Skeletal muscle satellite cell (primary cell): ENCODE measurements at regions not wholly inside any gene's neighbourhood (a gene's known extent, or its start where the extent isn't known, plus 50 kb on each side); places are given as distances from the start of the nearest gene placed in this dataset.

Source experiments
- H3K27me3 ChIP-seq: 2 replicates; pipeline ENCODE4 v1.7.0; 2013; ENCODE audit warnings: low read length; ENCODE audit not compliant: control insufficient read depth, insufficient read depth
- H3K36me3 ChIP-seq: 2 replicates; pipeline ENCODE4 v1.7.0; 2013; ENCODE audit warnings: mild to moderate bottlenecking, control low read depth, low read length; ENCODE audit not compliant: insufficient read depth
- H3K4me1 ChIP-seq: 2 replicates; pipeline ENCODE4 v1.7.0; 2013; ENCODE audit warnings: low read length; ENCODE audit not compliant: control insufficient read depth, insufficient read depth
- H3K4me2 ChIP-seq: 2 replicates; pipeline ENCODE4 v1.7.0; 2013; ENCODE audit warnings: mild to moderate bottlenecking, low read length
- H3K4me3 ChIP-seq: 2 replicates; pipeline ENCODE4 v1.7.0; 2013; ENCODE audit warnings: low read length
- H3K9ac ChIP-seq: 2 replicates; pipeline ENCODE4 v1.7.0; 2013; ENCODE audit warnings: mild to moderate bottlenecking, low read depth, low read length, moderate library complexity
- H3K9me3 ChIP-seq: replicated peaks from 2 replicates; pipeline ENCODE4 v1.7.0; 2013; ENCODE audit warnings: mild to moderate bottlenecking, control low read depth, low read length

- no peak overlapping the region for H3K9ac ChIP-seq
- H3K27me3 ChIP-seq: peaks cover 17% of the 10 kb centered on the region
- H3K9me3 ChIP-seq: no peaks in the 10 kb centered on the region
- no peak overlapping the region for H3K4me2 ChIP-seq
- H3K36me3 ChIP-seq: no peaks in the 10 kb centered on the region
- no peaks in the 10 kb centered on the region for H3K4me1 ChIP-seq
- no peak overlapping the region for H3K4me3 ChIP-seq
These were observed 247.8 kb downstream of the BCL2 start for GRCh38 chr18:63071701-63072141.

GRCh38 chr18:63070767-63071502, 248.6 kb downstream of the BCL2 start:
- H3K4me2 ChIP-seq: no peak overlapping the region
- H3K27me3 ChIP-seq: peaks cover 17% of the 10 kb centered on the region
- no peaks in the 10 kb centered on the region for H3K36me3 ChIP-seq
- no peak overlapping the region for H3K9ac ChIP-seq
- H3K4me1 ChIP-seq: no peaks in the 10 kb centered on the region
- no peaks in the 10 kb centered on the region for H3K9me3 ChIP-seq
- H3K4me3 ChIP-seq: no peak overlapping the region

GRCh38 chr18:63069496-63069895, 250.1 kb downstream of the BCL2 start:
- Histone ChIP-seq H3K4me1 (no peaks in the 10 kb centered on the region), H3K9ac (no peak overlapping the region), H3K9me3 (no peaks in the 10 kb centered on the region), H3K4me2 (no peak overlapping the region), H3K36me3 (no peaks in the 10 kb centered on the region), H3K4me3 (no peak overlapping the region), H3K27me3 (peaks cover 20% of the 10 kb centered on the region)

GRCh38 chr18:63067939-63068338, 251.6 kb downstream of the BCL2 start:
- no peak overlapping the region for H3K9ac ChIP-seq
- peaks cover 20% of the 10 kb centered on the region for H3K27me3 ChIP-seq
- H3K4me2 ChIP-seq: no peak overlapping the region
- H3K4me1 ChIP-seq: no peaks in the 10 kb centered on the region
- H3K36me3 ChIP-seq: no peaks in the 10 kb centered on the region
- H3K4me3 ChIP-seq: no peak overlapping the region
- H3K9me3 ChIP-seq: no peaks in the 10 kb centered on the region

- Histone ChIP-seq H3K4me3 (no peak overlapping the region), H3K4me1 (no peaks in the 10 kb centered on the region), H3K36me3 (no peaks in the 10 kb centered on the region), H3K9ac (no peak overlapping the region), H3K27me3 (peaks cover 11% of the 10 kb centered on the region), H3K4me2 (no peak overlapping the region), H3K9me3 (no peaks in the 10 kb centered on the region)
These were observed 254.4 kb downstream of the BCL2 start for GRCh38 chr18:63065172-63065571.

GRCh38 chr18:63063171-63063570, 256.4 kb downstream of the BCL2 start:
- H3K4me2 ChIP-seq: peak overlapping the region; percentile 71
- H3K36me3 ChIP-seq: no peaks in the 10 kb centered on the region
- H3K9me3 ChIP-seq: no peaks in the 10 kb centered on the region
- peak overlapping the region; percentile 49 for H3K4me3 ChIP-seq
- no peak overlapping the region for H3K9ac ChIP-seq
- H3K4me1 ChIP-seq: no peaks in the 10 kb centered on the region
- H3K27me3 ChIP-seq: peaks cover 5% of the 10 kb centered on the region

GRCh38 chr18:63062246-63062645, 257.3 kb downstream of the BCL2 start:
- H3K9me3 ChIP-seq: no peaks in the 10 kb centered on the region
- H3K4me2 ChIP-seq: no peak overlapping the region
- H3K36me3 ChIP-seq: no peaks in the 10 kb centered on the region
- H3K4me3 ChIP-seq: no peak overlapping the region
- H3K9ac ChIP-seq: no peak overlapping the region
- H3K27me3 ChIP-seq: peaks cover 3% of the 10 kb centered on the region
- H3K4me1 ChIP-seq: no peaks in the 10 kb centered on the region

- Histone ChIP-seq H3K4me1 (no peaks in the 10 kb centered on the region), H3K9me3 (no peaks in the 10 kb centered on the region), H3K4me3 (no peak overlapping the region), H3K27me3 (peaks cover 3% of the 10 kb centered on the region), H3K9ac (no peak overlapping the region), H3K36me3 (no peaks in the 10 kb centered on the region), H3K4me2 (no peak overlapping the region)
These were observed 258.3 kb downstream of the BCL2 start for GRCh38 chr18:63061303-63061702.

- Histone ChIP-seq H3K36me3 (no peaks in the 10 kb centered on the region), H3K4me3 (no peak overlapping the region), H3K9ac (no peak overlapping the region), H3K27me3 (peaks cover 15% of the 10 kb centered on the region), H3K4me1 (no peaks in the 10 kb centered on the region), H3K4me2 (no peak overlapping the region), H3K9me3 (no peaks in the 10 kb centered on the region)
These were observed 261.0 kb downstream of the BCL2 start for GRCh38 chr18:63058521-63058920.

GRCh38 chr18:63057707-63058106, 261.9 kb downstream of the BCL2 start:
- peaks cover 18% of the 10 kb centered on the region for H3K27me3 ChIP-seq
- no peaks in the 10 kb centered on the region for H3K4me1 ChIP-seq
- H3K9ac ChIP-seq: no peak overlapping the region
- H3K4me3 ChIP-seq: no peak overlapping the region
- no peaks in the 10 kb centered on the region for H3K36me3 ChIP-seq
- no peak overlapping the region for H3K4me2 ChIP-seq
- no peaks in the 10 kb centered on the region for H3K9me3 ChIP-seq

- Histone ChIP-seq H3K4me3 (no peak overlapping the region), H3K27me3 (peaks cover 31% of the 10 kb centered on the region), H3K4me1 (no peaks in the 10 kb centered on the region), H3K9ac (no peak overlapping the region), H3K9me3 (no peaks in the 10 kb centered on the region), H3K4me2 (no peak overlapping the region), H3K36me3 (no peaks in the 10 kb centered on the region)
These were observed 264.5 kb downstream of the BCL2 start for GRCh38 chr18:63054901-63055584.

- Histone ChIP-seq H3K9ac (no peak overlapping the region), H3K4me3 (no peak overlapping the region), H3K27me3 (peaks cover 36% of the 10 kb centered on the region), H3K36me3 (no peaks in the 10 kb centered on the region), H3K9me3 (no peaks in the 10 kb centered on the region), H3K4me2 (no peak overlapping the region), H3K4me1 (no peaks in the 10 kb centered on the region)
These were observed 267.6 kb downstream of the BCL2 start for GRCh38 chr18:63051928-63052327.
